ENCODE measurements at regions not wholly inside any gene's neighbourhood (a gene's known extent, or its start where the extent isn't known, plus 50 kb on each side); places are given as distances from the start of the nearest gene placed in this dataset.
"Not testable (repeated sequence)": the region's sequence is repeated elsewhere in the genome, so short reads cannot be mapped to it uniquely, and the experiment has no call there.

DNA sequence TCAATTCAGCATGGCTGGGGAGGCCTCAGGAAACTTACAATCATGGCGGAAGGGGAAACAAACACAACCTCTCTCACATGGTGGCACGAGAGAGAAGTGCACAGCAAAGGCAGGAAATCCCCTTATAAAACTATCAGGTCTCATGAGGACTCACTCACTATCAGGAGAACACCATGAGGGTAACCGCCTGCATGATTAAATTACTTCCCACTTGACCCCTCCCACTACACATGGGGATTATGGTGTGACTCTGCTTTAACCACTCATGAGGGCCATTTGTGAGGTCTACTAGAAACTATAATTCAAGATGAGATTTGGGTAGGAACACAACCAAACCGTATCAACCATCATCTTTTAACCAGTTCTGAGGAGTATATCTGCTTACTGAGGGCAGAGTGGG lies 387.4 kb upstream of the NFIA start:
- no peaks in the 10 kb centered on the region for H3K4me1 ChIP-seq (ENCODE audit: control insufficient read depth in 4 of 4, insufficient read depth in 4 of 4, low read length in 3 of 4)
- WGBS = 77% methylated on average over 4 of the region's 4 CpGs

DNA sequence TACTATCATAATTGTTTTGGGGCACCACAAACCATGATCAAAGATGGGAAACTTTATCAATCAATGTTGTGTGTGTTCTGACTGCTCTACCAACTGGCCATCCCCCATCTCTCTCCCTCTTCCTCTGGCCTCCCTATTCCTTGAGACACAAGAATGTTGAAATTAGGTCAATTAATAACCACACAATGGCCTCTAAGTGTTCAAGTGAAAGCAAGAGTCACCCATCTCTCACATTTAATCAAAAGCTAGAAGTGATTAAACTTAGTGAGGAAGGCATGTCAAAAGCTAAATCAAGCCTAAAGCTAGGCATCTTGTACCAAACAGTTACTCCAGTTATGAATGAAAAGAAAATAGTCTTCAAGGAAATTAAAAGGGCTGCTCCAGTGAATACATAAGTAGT lies 390.3 kb upstream of the NFIA start:
- no peak for DNase-seq (ENCODE audit: low spot score)
- no peaks in the 10 kb centered on the region for H3K36me3 ChIP-seq (ENCODE audit: control insufficient read depth in 4 of 4, insufficient read depth in 3 of 4, low read depth in 1 of 4, low read length in 3 of 4)
- no peak overlapping the region for H3K4me3 ChIP-seq (ENCODE audit: low read depth in 1 of 3, low read length in 3 of 3)
- no peaks in the 10 kb centered on the region for H3K27me3 ChIP-seq (ENCODE audit: control insufficient read depth in 4 of 4, insufficient read depth in 4 of 4, low read length in 3 of 4)
- H3K27ac ChIP-seq (ENCODE audit: low read depth in 1 of 2, low read length in 2 of 2) = no peak overlapping the region
- no peaks in the 10 kb centered on the region for H3K4me1 ChIP-seq (ENCODE audit: control insufficient read depth in 4 of 4, insufficient read depth in 4 of 4, low read length in 3 of 4)
- TF ChIP-seq NR2F2 (IDR thresholded peaks at IDR 0.05) (no peak), JUND (IDR thresholded peaks at IDR 0.05) (no peak), SP1 (IDR thresholded peaks at IDR 0.05) (no peak), RXRA (IDR thresholded peaks at IDR 0.05) (no peak), GABPA (IDR thresholded peaks at IDR 0.05 in 1 of 2, conservative IDR thresholded peaks at IDR 0.05 in 1 of 2) (no peak), EGR1 (IDR thresholded peaks at IDR 0.05; ENCODE audit: low read depth in 2 of 2) (no peak), HNF4A (conservative IDR thresholded peaks at IDR 0.05) (no peak), RAD21 (IDR thresholded peaks at IDR 0.05) (no peak), HNF4G (IDR thresholded peaks at IDR 0.05) (no peak), YY1 (IDR thresholded peaks at IDR 0.05) (no peak), TAF1 (conservative IDR thresholded peaks at IDR 0.05) (no peak), FOXA1 (IDR thresholded peaks at IDR 0.05) (no peak), FOXA2 (IDR thresholded peaks at IDR 0.05) (no peak)
- TF ChIP-seq, protein P1, sequence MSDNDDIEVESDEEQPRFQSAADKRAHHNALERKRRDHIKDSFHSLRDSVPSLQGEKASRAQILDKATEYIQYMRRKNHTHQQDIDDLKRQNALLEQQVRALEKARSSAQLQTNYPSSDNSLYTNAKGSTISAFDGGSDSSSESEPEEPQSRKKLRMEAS (IDR thresholded peaks at IDR 0.05) = no peak
- TF ChIP-seq, protein P2, sequence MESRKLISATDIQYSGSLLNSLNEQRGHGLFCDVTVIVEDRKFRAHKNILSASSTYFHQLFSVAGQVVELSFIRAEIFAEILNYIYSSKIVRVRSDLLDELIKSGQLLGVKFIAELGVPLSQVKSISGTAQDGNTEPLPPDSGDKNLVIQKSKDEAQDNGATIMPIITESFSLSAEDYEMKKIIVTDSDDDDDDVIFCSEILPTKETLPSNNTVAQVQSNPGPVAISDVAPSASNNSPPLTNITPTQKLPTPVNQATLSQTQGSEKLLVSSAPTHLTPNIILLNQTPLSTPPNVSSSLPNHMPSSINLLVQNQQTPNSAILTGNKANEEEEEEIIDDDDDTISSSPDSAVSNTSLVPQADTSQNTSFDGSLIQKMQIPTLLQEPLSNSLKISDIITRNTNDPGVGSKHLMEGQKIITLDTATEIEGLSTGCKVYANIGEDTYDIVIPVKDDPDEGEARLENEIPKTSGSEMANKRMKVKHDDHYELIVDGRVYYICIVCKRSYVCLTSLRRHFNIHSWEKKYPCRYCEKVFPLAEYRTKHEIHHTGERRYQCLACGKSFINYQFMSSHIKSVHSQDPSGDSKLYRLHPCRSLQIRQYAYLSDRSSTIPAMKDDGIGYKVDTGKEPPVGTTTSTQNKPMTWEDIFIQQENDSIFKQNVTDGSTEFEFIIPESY (IDR thresholded peaks at IDR 0.05) = no peak
- TF ChIP-seq, protein P3, sequence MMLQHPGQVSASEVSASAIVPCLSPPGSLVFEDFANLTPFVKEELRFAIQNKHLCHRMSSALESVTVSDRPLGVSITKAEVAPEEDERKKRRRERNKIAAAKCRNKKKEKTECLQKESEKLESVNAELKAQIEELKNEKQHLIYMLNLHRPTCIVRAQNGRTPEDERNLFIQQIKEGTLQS (IDR thresholded peaks at IDR 0.05) = no peak
- TF ChIP-seq, protein P4, sequence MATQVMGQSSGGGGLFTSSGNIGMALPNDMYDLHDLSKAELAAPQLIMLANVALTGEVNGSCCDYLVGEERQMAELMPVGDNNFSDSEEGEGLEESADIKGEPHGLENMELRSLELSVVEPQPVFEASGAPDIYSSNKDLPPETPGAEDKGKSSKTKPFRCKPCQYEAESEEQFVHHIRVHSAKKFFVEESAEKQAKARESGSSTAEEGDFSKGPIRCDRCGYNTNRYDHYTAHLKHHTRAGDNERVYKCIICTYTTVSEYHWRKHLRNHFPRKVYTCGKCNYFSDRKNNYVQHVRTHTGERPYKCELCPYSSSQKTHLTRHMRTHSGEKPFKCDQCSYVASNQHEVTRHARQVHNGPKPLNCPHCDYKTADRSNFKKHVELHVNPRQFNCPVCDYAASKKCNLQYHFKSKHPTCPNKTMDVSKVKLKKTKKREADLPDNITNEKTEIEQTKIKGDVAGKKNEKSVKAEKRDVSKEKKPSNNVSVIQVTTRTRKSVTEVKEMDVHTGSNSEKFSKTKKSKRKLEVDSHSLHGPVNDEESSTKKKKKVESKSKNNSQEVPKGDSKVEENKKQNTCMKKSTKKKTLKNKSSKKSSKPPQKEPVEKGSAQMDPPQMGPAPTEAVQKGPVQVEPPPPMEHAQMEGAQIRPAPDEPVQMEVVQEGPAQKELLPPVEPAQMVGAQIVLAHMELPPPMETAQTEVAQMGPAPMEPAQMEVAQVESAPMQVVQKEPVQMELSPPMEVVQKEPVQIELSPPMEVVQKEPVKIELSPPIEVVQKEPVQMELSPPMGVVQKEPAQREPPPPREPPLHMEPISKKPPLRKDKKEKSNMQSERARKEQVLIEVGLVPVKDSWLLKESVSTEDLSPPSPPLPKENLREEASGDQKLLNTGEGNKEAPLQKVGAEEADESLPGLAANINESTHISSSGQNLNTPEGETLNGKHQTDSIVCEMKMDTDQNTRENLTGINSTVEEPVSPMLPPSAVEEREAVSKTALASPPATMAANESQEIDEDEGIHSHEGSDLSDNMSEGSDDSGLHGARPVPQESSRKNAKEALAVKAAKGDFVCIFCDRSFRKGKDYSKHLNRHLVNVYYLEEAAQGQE (IDR thresholded peaks at IDR 0.05) = no peak
- H3K9ac ChIP-seq (ENCODE audit: low read depth in 1 of 2, low read length in 2 of 2) = no peak overlapping the region
- H3K9me3 ChIP-seq (ENCODE audit: control insufficient read depth in 4 of 4, low read length in 3 of 4) = peaks cover 0 to 9% (median 2%) of the 10 kb centered on the region in 4 donors

More for the DNA sequence above, 387.4 kb upstream of the NFIA start:
- Histone ChIP-seq H3K4me3 (ENCODE audit: low read depth in 1 of 3, low read length in 3 of 3) (no peak overlapping the region), H3K9ac (ENCODE audit: low read depth in 1 of 2, low read length in 2 of 2) (no peak overlapping the region), H3K27me3 (ENCODE audit: control insufficient read depth in 4 of 4, insufficient read depth in 4 of 4, low read length in 3 of 4) (no peaks in the 10 kb centered on the region), H3K27ac (ENCODE audit: low read depth in 1 of 2, low read length in 2 of 2) (no peak overlapping the region), H3K36me3 (ENCODE audit: control insufficient read depth in 4 of 4, insufficient read depth in 3 of 4, low read depth in 1 of 4, low read length in 3 of 4) (no peaks in the 10 kb centered on the region), H3K9me3 (ENCODE audit: control insufficient read depth in 4 of 4, low read length in 3 of 4) (peaks cover 0 to 6% (median 2%) of the 10 kb centered on the region in 4 donors)
- TF ChIP-seq NR2F2 (IDR thresholded peaks at IDR 0.05) (no peak), FOXA2 (IDR thresholded peaks at IDR 0.05) (no peak)
- TF ChIP-seq, protein P4 (IDR thresholded peaks at IDR 0.05) = no peak
- no peak for DNase-seq (ENCODE audit: low spot score)

DNA sequence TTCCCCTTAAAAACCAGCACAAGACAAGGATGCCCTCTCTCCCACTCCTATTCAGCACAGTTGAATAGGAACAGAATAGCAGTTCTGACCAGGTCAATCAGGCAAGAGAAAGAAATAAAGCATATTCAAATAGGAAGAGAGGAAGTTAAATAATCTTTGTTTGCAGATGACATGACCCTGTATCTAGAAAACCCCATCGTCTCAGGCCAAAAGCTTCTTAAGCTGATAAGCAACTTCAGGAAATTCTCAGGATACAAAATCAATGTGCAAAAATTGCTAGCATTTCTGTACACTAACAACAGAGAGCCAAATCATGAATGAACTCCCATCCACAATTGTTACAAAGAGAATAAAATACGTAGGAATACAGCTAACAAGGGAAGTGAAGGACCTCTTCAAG lies 394.1 kb upstream of the NFIA start:
- WGBS = 63% methylated on average over 2 of the region's 2 CpGs
- H3K9ac ChIP-seq (ENCODE audit: low read depth in 1 of 2, low read length in 2 of 2); H3K36me3 ChIP-seq (ENCODE audit: control insufficient read depth in 4 of 4, insufficient read depth in 3 of 4, low read depth in 1 of 4, low read length in 3 of 4); H3K4me1 ChIP-seq (ENCODE audit: control insufficient read depth in 4 of 4, insufficient read depth in 4 of 4, low read length in 3 of 4); H3K4me3 ChIP-seq (ENCODE audit: low read depth in 1 of 3, low read length in 3 of 3); H3K9me3 ChIP-seq (ENCODE audit: control insufficient read depth in 4 of 4, low read length in 3 of 4); H3K27ac ChIP-seq (ENCODE audit: low read depth in 1 of 2, low read length in 2 of 2); H3K27me3 ChIP-seq (ENCODE audit: control insufficient read depth in 4 of 4, insufficient read depth in 4 of 4, low read length in 3 of 4); DNase-seq (ENCODE audit: low spot score): not testable (repeated sequence)
